Ecto neural progenitor cell (in vitro differentiated cells): ENCODE measurements at regions not wholly inside any gene's neighbourhood (a gene's known extent, or its start where the extent isn't known, plus 50 kb on each side); places are given as distances from the start of the nearest gene placed in this dataset.

ENCODE experiments used
- DNase-seq: peaks from one replicate; pipeline ENCODE4 v3.0.0-alpha.2; 2018; ENCODE audit warnings: low spot score

GRCh38 chr6:164917211-164917610, 392.2 kb downstream of the C6orf118 start:
- no peak for DNase-seq

- DNase-seq = no peak
Measured at GRCh38 chr6:164916087-164916486, 393.3 kb downstream of the C6orf118 start.

GRCh38 chr6:164911873-164912580, 397.4 kb downstream of the C6orf118 start:
- DNase-seq = no peak

DNA sequence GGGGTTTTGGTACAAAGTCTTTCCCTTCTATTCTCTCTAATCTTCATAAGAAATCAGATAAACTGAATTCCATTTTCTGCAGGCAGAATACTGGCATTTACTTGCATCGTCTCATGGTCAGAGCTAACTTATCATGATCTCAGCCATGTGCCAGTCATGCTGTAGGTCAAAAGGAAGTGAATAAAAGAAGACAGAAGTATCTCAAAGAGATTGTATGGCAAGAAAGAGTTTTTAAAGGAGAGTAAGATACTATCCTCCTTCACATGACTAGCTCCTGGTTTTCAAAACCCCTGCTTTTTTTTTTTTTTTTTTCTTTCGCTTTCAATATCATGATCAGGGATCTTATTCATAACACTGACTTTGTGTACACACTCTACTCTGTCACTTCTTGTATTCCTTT, 398.3 kb downstream of the C6orf118 start:
- DNase-seq = no peak

- DNase-seq = no peak
Measured at GRCh38 chr6:164906766-164907165, 402.6 kb downstream of the C6orf118 start.

DNA sequence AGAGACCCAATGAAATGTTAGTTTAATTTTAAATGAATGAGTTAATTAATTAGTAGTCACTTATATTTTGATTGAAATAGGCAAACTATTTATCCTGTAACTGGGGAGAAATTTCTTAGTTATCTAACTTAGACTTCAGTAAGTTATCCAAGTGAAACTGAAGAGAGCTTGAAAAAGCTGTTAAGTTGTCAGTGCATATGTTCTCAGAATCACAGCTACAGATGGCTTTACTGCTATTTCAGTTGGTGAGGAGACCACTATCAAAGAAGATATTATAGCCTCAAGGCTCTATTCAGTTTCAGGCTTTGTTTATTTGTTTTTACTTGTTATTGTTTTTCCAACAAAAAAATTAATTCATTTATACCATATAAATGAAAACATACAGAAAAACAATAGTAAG, 404.1 kb downstream of the C6orf118 start:
- DNase-seq = no peak

DNA sequence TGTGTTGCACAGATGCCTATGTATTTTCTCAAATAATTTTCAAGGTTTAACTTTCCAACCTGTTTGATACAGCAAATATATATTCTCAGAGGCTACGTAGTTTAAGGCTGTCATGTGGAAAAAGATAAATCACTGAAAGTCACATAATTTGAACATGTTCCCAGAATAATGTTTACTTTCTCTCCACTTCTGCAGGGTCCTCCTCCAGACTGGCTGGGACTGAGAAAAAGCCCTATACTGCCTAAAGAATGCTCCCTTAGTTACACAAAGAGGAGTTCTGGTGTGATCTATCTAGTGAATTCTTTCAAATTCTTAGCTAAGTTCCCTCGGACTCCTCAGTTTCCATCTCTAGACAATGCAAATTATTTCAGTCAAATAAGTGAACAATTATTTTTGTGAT, 411.0 kb downstream of the C6orf118 start:
- DNase-seq = no peak

DNA sequence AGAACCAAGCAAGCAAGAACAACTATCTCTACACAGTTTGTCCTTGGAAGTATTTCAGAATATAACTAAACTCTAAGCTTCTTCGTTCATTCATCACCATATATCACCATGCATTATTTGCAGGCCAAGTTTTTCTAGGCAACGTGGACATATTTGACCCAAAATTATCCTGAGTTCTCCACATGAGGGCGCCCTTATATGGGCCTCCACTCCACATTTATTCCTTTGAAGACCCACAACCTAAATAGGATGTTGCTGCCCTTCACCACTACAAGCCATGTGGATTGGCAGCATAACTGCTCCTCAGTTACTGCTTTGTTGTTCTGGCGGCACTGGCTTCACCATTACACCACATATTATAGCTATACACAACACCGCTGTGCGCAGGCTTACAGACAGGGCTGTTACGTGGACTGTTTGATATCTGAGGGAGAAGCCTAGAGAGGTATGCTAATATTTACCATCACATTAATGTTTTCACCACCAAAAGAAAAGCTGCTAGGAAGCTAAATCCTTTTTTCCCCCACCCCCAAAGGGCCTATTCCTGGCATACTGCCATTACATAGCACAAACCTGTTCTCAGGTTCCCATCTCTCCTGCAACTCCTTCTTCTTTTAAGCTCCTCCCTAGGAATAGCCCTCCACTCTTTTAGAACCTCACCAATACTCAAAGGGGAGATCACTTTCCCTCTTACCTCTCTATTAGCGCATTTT, 411.7 kb downstream of the C6orf118 start:
- no peak for DNase-seq

DNA sequence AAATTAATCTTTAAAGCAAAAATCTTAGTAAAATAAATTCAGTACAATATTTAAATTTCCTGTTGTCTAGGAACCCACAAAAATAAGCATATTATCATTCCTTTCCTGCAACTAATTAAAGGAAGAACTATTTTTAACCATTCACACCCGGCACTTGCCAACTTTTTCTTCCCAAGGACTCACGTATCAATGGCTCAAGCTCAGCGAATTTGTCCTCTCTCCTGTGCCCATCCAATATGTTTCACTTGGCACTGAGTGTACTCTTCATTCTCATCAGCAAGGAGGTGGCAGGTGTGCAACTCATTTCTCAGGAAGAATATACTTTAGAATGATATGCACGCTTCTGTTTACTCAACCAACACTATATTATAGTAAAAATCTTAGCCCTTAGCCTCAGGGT, 419.4 kb downstream of the C6orf118 start:
- no peak for DNase-seq

GRCh38 chr6:164887660-164888059, 421.7 kb downstream of the C6orf118 start:
- no peak for DNase-seq

- no peak for DNase-seq
Measured at GRCh38 chr6:164882236-164882635, 427.2 kb downstream of the C6orf118 start.

- DNase-seq = no peak
Measured at GRCh38 chr6:164871783-164872182, 437.6 kb downstream of the C6orf118 start.

- DNase-seq = no peak
Measured at GRCh38 chr6:164870164-164870563, 439.2 kb downstream of the C6orf118 start.

- DNase-seq = no peak
Measured at GRCh38 chr6:164861967-164862366, 447.4 kb downstream of the C6orf118 start.

- DNase-seq = no peak
Measured at GRCh38 chr6:164859816-164860215, 449.6 kb downstream of the C6orf118 start.

GRCh38 chr6:164856138-164856537, 453.3 kb downstream of the C6orf118 start:
- DNase-seq = no peak

GRCh38 chr6:164855281-164855680, 454.1 kb downstream of the C6orf118 start:
- no peak for DNase-seq

DNA sequence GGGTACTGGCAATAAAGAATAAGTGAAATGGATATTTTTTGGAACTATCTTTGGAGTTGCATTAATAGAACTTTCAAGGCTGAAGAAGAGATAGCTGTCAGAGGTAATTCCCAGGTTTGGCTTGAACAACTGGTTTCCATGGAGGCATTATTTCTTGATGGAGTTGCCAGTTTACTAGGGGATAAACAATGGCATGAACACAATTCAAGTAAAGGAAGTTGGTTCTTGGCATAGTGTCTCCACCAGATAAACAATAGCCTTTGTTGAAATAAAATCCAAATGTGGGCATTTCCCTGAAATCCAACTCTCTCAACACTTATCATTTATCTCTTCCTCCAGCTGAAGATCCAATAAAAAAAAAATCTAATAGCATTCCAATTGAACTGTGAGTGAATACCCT, 454.9 kb downstream of the C6orf118 start:
- DNase-seq = no peak

- no peak for DNase-seq
Measured at GRCh38 chr6:164845773-164846172, 463.6 kb downstream of the C6orf118 start.

GRCh38 chr6:164842085-164842484, 467.3 kb downstream of the C6orf118 start:
- no peak for DNase-seq

GRCh38 chr6:164838068-164838615, 471.3 kb downstream of the C6orf118 start:
- DNase-seq = no peak

- DNase-seq = no peak
Measured at GRCh38 chr6:164836486-164836885, 472.9 kb downstream of the C6orf118 start.

DNA sequence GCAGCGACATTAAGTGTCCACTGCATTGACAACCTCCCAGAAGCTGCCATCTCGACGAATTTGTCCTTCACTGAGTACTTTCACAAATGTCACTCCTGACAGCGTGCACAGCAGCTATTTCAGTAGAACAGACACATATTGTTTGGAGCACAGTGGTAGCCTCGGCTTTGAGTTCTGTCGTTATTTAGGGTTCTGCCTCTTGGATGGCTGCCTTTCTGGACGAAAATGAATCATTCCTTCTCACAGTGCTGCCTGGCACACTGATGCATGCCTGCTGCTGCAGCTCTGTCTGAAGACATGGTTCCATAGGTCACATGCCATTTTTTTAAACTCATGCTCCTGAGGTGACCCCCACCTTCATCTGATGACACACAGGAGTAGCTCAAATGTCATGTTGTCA, 477.0 kb downstream of the C6orf118 start:
- no peak for DNase-seq

DNA sequence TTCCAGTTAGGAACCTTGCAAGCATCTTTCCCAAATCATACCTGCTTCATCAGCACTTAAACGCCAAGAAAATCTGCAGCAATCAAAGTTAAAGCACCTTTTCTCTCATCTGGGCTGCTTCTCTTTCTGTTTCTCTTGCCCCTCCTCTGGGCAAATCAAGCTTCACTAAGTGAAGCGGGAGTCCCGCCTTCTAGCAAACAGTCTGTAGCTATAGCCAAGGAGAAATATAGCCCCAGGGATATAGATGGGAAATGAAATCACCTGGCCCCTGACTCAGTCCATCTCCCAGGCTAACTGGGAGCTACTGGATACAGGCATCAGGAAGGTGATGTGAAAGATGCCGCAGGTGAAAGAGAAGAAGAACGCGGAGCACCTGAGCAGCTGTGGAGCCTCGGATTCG, 481.9 kb downstream of the C6orf118 start:
- DNase-seq = no peak
